ENCODE measurements at regions not wholly inside any gene's neighbourhood (a gene's known extent, or its start where the extent isn't known, plus 50 kb on each side); places are given as distances from the start of the nearest gene placed in this dataset.

DNA sequence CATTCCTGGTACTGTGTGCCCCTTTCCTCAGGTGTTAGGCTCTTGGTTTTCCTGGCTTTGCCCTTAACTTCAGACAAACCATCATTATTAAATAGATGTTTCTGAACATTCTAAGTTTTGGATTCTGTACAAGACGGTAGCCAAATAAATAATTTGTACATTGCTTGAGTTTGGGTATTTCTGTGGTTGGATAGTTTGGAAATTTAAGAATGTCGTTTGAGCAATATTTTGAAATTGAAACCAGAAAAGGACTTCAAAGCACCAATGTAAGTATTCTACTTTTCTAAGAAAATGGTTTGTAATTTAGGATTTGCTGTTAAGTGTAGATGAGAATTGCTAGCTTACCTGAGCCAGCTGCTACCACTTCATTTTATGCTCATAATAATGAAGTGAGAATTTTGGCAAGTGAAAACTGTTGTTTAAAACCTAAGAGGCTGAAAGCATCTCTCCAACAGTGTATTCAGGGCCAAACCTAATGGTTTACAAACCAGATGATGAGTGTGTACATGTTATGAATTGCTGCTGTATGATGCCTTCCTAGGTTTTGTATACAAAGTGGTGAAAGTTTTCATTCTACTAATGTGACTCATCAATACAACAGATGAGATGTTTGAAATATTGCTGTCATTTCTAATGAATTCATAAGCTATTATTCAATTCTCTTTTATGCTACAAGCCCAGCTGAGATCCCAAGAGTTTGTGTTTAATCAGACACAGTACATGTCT lies 181.5 kb upstream of the PRKD1 start:
- TF ChIP-seq, protein P1, sequence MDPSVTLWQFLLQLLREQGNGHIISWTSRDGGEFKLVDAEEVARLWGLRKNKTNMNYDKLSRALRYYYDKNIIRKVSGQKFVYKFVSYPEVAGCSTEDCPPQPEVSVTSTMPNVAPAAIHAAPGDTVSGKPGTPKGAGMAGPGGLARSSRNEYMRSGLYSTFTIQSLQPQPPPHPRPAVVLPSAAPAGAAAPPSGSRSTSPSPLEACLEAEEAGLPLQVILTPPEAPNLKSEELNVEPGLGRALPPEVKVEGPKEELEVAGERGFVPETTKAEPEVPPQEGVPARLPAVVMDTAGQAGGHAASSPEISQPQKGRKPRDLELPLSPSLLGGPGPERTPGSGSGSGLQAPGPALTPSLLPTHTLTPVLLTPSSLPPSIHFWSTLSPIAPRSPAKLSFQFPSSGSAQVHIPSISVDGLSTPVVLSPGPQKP (IDR thresholded peaks at IDR 0.05; ENCODE audit: low read depth, low read length) = no peak
- TF ChIP-seq TFCP2L1 (CRISPR knock-in tag; IDR thresholded peaks at IDR 0.05) = no peak
- TF ChIP-seq, protein P2, sequence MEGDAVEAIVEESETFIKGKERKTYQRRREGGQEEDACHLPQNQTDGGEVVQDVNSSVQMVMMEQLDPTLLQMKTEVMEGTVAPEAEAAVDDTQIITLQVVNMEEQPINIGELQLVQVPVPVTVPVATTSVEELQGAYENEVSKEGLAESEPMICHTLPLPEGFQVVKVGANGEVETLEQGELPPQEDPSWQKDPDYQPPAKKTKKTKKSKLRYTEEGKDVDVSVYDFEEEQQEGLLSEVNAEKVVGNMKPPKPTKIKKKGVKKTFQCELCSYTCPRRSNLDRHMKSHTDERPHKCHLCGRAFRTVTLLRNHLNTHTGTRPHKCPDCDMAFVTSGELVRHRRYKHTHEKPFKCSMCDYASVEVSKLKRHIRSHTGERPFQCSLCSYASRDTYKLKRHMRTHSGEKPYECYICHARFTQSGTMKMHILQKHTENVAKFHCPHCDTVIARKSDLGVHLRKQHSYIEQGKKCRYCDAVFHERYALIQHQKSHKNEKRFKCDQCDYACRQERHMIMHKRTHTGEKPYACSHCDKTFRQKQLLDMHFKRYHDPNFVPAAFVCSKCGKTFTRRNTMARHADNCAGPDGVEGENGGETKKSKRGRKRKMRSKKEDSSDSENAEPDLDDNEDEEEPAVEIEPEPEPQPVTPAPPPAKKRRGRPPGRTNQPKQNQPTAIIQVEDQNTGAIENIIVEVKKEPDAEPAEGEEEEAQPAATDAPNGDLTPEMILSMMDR (IDR thresholded peaks at IDR 0.05) = no peak
- no peak for TF ChIP-seq HOXA7 (CRISPR knock-in tag; IDR thresholded peaks at IDR 0.05)
- no peak for TF ChIP-seq MAZ (IDR thresholded peaks at IDR 0.05; ENCODE audit: borderline replicate concordance, low read depth, low read length)
- no peak for TF ChIP-seq ESRRA (IDR thresholded peaks at IDR 0.05; ENCODE audit: borderline replicate concordance, low read length)
- TF ChIP-seq ZSCAN20 (CRISPR knock-in tag; IDR thresholded peaks at IDR 0.05) = no peak
- no peak for TF ChIP-seq JUNB (IDR thresholded peaks at IDR 0.05)
- no peak for TF ChIP-seq SREBF2 (IDR thresholded peaks at IDR 0.05)
- no peak for TF ChIP-seq EP300 (IDR thresholded peaks at IDR 0.05)
- no peak for TF ChIP-seq RFX5 (IDR thresholded peaks at IDR 0.05)
- TF ChIP-seq ZC3H11A (IDR thresholded peaks at IDR 0.05) = no peak
- no peak for TF ChIP-seq BHLHE40 (IDR thresholded peaks at IDR 0.05; ENCODE audit: low read depth, low read length)
